ENCODE measurements at regions not wholly inside any gene's neighbourhood (a gene's known extent, or its start where the extent isn't known, plus 50 kb on each side); places are given as distances from the start of the nearest gene placed in this dataset.

DNA sequence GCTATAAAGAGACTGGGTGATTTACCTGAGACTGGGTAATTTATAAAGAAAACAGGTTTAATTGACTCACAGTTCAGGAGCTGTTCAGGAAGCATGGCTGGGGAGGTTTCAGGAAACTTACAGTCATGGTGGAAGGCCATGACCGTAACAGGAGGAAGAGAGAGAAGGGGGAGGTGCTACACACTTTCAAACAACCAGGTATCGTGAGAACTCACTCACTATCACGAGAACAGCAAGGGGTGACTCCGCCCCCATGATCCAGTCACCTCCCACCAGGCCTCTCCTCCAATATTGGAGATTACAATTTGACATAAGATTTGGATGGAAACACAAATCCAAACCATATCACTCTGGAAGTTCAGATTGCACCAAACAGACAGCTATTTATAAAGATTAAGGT lies 59.8 kb upstream of the ARHGAP21 start:
- Histone ChIP-seq H3K9ac (ENCODE audit: low read length) (no peak overlapping the region), H3K27me3 (ENCODE audit: insufficient read depth, low read length) (no peaks in the 10 kb centered on the region), H3K9me2 (ENCODE audit: insufficient read depth) (no peaks in the 10 kb centered on the region), H3K9me3 (ENCODE audit: control insufficient read depth in 1 of 2, insufficient read depth in 1 of 2, low read depth in 1 of 2, low read length in 2 of 2) (no peaks in the 10 kb centered on the region), H3K4me1 (ENCODE audit: control insufficient read depth in 1 of 2, insufficient read depth in 2 of 2, low read length in 2 of 2) (no peaks in the 10 kb centered on the region), H3K4me2 (ENCODE audit: low read length) (no peak overlapping the region), H3K36me3 (ENCODE audit: control insufficient read depth in 1 of 2, insufficient read depth in 2 of 2, low read length in 2 of 2) (no peaks in the 10 kb centered on the region), H4K20me1 (ENCODE audit: insufficient read depth) (no peaks in the 10 kb centered on the region), H3K27ac (ENCODE audit: low read depth, low read length) (no peak overlapping the region), H3K4me3 (replicated peaks in 1 of 2; ENCODE audit: low read depth in 1 of 2, low read length in 2 of 2) (no peak overlapping the region), H2AFZ (ENCODE audit: low read depth, low read length, poor library complexity, severe bottlenecking) (no peak overlapping the region), H3K79me2 (ENCODE audit: insufficient read depth, low read length) (no peaks in the 10 kb centered on the region)
- DNase-seq (ENCODE audit: low read depth, low spot score) (no peak), ATAC-seq (no peak)
- POLR2A ChIA-PET, result no interaction called here
- TF ChIP-seq ZFX (IDR thresholded peaks at IDR 0.05) (no peak), TCF7L2 (IDR thresholded peaks at IDR 0.05; ENCODE audit: borderline replicate concordance, extremely low read depth, insufficient read depth, insufficient read length) (no peak), SP1 (IDR thresholded peaks at IDR 0.05; ENCODE audit: low read depth) (no peak)
- RAD21 ChIA-PET (ENCODE audit: low non-redundant PET in 1 of 2, low total read pairs in 2 of 2, uncharacterized antibody in 2 of 2, unreplicated experiment in 2 of 2), result no interaction called here
- CTCF ChIA-PET, result no interaction called here
- intact Hi-C loops (cut with micrococcal nuclease), result no loop called here
- no TSS peak for BruUV-seq (replicated peaks)

DNA sequence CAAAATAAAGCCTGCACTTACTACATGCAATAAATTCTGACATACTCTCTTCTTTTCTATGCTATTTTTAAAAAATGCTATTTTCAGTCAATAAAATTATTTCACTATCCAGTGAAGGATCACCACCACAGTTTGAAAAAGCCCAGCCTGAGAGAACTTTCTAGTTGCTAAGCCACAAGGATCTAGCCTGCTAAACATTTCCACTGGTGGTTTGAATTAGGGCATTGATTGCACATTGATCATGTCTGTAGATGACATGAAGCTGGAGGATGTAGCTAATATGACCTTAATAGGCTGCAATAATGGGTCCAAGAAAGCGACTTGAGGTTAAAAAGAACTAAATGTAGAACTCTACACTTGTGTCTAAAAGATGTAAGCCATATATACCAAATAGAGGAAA lies 56.0 kb upstream of the ARHGAP21 start:
- no peaks in the 10 kb centered on the region for H3K79me2 ChIP-seq (ENCODE audit: insufficient read depth, low read length)
- H3K9me2 ChIP-seq (ENCODE audit: insufficient read depth), result no peaks in the 10 kb centered on the region
- BruUV-seq (replicated peaks), result no TSS peak
- intact Hi-C loops (cut with micrococcal nuclease), result no loop called here
- no peak for ATAC-seq
- no peak for DNase-seq (ENCODE audit: low read depth, low spot score)
- CTCF ChIA-PET, result no interaction called here
- no peaks in the 10 kb centered on the region for H3K4me1 ChIP-seq (ENCODE audit: control insufficient read depth in 1 of 2, insufficient read depth in 2 of 2, low read length in 2 of 2)
- no peak overlapping the region for H2AFZ ChIP-seq (ENCODE audit: low read depth, low read length, poor library complexity, severe bottlenecking)
- H3K27ac ChIP-seq (ENCODE audit: low read depth, low read length), result no peak overlapping the region
- TF ChIP-seq ZFX (IDR thresholded peaks at IDR 0.05) (no peak), EGR1 (IDR thresholded peaks at IDR 0.05; ENCODE audit: low read depth) (no peak), POLR2A (IDR thresholded peaks at IDR 0.05; ENCODE audit: borderline replicate concordance, extremely low read depth, insufficient read depth, insufficient read length) (no peak), ELF1 (IDR thresholded peaks at IDR 0.05; ENCODE audit: borderline replicate concordance, low read depth) (no peak), JUND (IDR thresholded peaks at IDR 0.05) (no peak), CBX3 (IDR thresholded peaks at IDR 0.05; ENCODE audit: low read depth) (no peak), FOSL1 (IDR thresholded peaks at IDR 0.05; ENCODE audit: low read depth) (no peak), POLR2AphosphoS5 (IDR thresholded peaks at IDR 0.05; ENCODE audit: low read depth, low read length) (no peak), YY1 (IDR thresholded peaks at IDR 0.05; ENCODE audit: extremely low read depth, insufficient replicate concordance, low read depth, low read length) (no peak), EZH2 (IDR thresholded peaks at IDR 0.05) (no peak), SIN3A (IDR thresholded peaks at IDR 0.05; ENCODE audit: low read depth) (no peak), ZNF274 (IDR thresholded peaks at IDR 0.05; ENCODE audit: low read depth, low read length) (no peak)
- TF ChIP-seq, protein P1, sequence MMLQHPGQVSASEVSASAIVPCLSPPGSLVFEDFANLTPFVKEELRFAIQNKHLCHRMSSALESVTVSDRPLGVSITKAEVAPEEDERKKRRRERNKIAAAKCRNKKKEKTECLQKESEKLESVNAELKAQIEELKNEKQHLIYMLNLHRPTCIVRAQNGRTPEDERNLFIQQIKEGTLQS (IDR thresholded peaks at IDR 0.05), result no peak
- TF ChIP-seq, protein P2, sequence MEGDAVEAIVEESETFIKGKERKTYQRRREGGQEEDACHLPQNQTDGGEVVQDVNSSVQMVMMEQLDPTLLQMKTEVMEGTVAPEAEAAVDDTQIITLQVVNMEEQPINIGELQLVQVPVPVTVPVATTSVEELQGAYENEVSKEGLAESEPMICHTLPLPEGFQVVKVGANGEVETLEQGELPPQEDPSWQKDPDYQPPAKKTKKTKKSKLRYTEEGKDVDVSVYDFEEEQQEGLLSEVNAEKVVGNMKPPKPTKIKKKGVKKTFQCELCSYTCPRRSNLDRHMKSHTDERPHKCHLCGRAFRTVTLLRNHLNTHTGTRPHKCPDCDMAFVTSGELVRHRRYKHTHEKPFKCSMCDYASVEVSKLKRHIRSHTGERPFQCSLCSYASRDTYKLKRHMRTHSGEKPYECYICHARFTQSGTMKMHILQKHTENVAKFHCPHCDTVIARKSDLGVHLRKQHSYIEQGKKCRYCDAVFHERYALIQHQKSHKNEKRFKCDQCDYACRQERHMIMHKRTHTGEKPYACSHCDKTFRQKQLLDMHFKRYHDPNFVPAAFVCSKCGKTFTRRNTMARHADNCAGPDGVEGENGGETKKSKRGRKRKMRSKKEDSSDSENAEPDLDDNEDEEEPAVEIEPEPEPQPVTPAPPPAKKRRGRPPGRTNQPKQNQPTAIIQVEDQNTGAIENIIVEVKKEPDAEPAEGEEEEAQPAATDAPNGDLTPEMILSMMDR (IDR thresholded peaks at IDR 0.05 in 2 of 3, conservative IDR thresholded peaks at IDR 0.05 in 1 of 3; ENCODE audit: borderline replicate concordance in 1 of 3, insufficient read depth in 1 of 3, low read depth in 2 of 3, low read length in 2 of 3), result no peak
- TF ChIP-seq, protein P3, sequence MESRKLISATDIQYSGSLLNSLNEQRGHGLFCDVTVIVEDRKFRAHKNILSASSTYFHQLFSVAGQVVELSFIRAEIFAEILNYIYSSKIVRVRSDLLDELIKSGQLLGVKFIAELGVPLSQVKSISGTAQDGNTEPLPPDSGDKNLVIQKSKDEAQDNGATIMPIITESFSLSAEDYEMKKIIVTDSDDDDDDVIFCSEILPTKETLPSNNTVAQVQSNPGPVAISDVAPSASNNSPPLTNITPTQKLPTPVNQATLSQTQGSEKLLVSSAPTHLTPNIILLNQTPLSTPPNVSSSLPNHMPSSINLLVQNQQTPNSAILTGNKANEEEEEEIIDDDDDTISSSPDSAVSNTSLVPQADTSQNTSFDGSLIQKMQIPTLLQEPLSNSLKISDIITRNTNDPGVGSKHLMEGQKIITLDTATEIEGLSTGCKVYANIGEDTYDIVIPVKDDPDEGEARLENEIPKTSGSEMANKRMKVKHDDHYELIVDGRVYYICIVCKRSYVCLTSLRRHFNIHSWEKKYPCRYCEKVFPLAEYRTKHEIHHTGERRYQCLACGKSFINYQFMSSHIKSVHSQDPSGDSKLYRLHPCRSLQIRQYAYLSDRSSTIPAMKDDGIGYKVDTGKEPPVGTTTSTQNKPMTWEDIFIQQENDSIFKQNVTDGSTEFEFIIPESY (IDR thresholded peaks at IDR 0.05; ENCODE audit: extremely low read depth, insufficient replicate concordance, low read length), result no peak
- H3K36me3 ChIP-seq (ENCODE audit: control insufficient read depth in 1 of 2, insufficient read depth in 2 of 2, low read length in 2 of 2), result no peaks in the 10 kb centered on the region
- H4K20me1 ChIP-seq (ENCODE audit: insufficient read depth), result no peaks in the 10 kb centered on the region
- POLR2A ChIA-PET, result no interaction called here
- H3K4me2 ChIP-seq (ENCODE audit: low read length), result no peak overlapping the region
- RAD21 ChIA-PET (ENCODE audit: low non-redundant PET in 1 of 2, low total read pairs in 2 of 2, uncharacterized antibody in 2 of 2, unreplicated experiment in 2 of 2), result no interaction called here
- H3K4me3 ChIP-seq (replicated peaks in 1 of 2; ENCODE audit: low read depth in 1 of 2, low read length in 2 of 2), result no peak overlapping the region
- H3K27me3 ChIP-seq (ENCODE audit: insufficient read depth, low read length), result no peaks in the 10 kb centered on the region
- no peak overlapping the region for H3K9ac ChIP-seq (ENCODE audit: low read length)
- H3K9me3 ChIP-seq (ENCODE audit: control insufficient read depth in 1 of 2, insufficient read depth in 1 of 2, low read depth in 1 of 2, low read length in 2 of 2), result no peaks in the 10 kb centered on the region
